ENCODE measurements at regions not wholly inside any gene's neighbourhood (a gene's known extent, or its start where the extent isn't known, plus 50 kb on each side); places are given as distances from the start of the nearest gene placed in this dataset.

- Histone ChIP-seq H3K9me2 (ENCODE audit: insufficient read depth) (no peaks in the 10 kb centered on the region), H3K4me1 (ENCODE audit: insufficient read depth) (no peaks in the 10 kb centered on the region), H3K27me3 (ENCODE audit: insufficient read depth) (no peaks in the 10 kb centered on the region), H3K4me3 (no peak overlapping the region), H4K20me1 (replicated peaks; ENCODE audit: insufficient read depth) (no peaks in the 10 kb centered on the region), H2AFZ (no peak overlapping the region), H3K36me3 (ENCODE audit: insufficient read depth) (no peaks in the 10 kb centered on the region; the same call in 1 of the 2 replicates), H3K4me2 (no peak overlapping the region), H3K27ac (ENCODE audit: low read depth) (no peak overlapping the region), H3K79me2 (replicated peaks; ENCODE audit: insufficient read depth) (no peaks in the 10 kb centered on the region), H3F3A (replicated peaks; ENCODE audit: low read depth) (no peaks in the 10 kb centered on the region)
- DNase-seq (ENCODE audit: low spot score) (no peak), ATAC-seq (no peak)
- Mint-ChIP-seq H3K27me3 (ENCODE audit: insufficient read depth, low read depth, poor library complexity) (peaks cover 2% of the 10 kb centered on the region), H3K4me3 (no peak overlapping the region), H3K36me3 (ENCODE audit: low read depth) (no peaks in the 10 kb centered on the region), H3K27ac (no peak overlapping the region), H3K4me1 (no peaks in the 10 kb centered on the region), H3K9me3 (peaks cover 6% of the 10 kb centered on the region; the same call in 2 of the 3 replicates)
- TF ChIP-seq NANOG (IDR thresholded peaks at IDR 0.05; ENCODE audit: borderline replicate concordance), result no peak
- TF ChIP-seq STAT1 (IDR thresholded peaks at IDR 0.05; ENCODE audit: unreplicated experiment), result no peak
- TF ChIP-seq POLR2AphosphoS5 (IDR thresholded peaks at IDR 0.05; ENCODE audit: low read depth), result no peak
- TF ChIP-seq CTCF (conservative IDR thresholded peaks at IDR 0.05; ENCODE audit: low read depth in 2 of 2), result no peak
- TF ChIP-seq, protein P1, sequence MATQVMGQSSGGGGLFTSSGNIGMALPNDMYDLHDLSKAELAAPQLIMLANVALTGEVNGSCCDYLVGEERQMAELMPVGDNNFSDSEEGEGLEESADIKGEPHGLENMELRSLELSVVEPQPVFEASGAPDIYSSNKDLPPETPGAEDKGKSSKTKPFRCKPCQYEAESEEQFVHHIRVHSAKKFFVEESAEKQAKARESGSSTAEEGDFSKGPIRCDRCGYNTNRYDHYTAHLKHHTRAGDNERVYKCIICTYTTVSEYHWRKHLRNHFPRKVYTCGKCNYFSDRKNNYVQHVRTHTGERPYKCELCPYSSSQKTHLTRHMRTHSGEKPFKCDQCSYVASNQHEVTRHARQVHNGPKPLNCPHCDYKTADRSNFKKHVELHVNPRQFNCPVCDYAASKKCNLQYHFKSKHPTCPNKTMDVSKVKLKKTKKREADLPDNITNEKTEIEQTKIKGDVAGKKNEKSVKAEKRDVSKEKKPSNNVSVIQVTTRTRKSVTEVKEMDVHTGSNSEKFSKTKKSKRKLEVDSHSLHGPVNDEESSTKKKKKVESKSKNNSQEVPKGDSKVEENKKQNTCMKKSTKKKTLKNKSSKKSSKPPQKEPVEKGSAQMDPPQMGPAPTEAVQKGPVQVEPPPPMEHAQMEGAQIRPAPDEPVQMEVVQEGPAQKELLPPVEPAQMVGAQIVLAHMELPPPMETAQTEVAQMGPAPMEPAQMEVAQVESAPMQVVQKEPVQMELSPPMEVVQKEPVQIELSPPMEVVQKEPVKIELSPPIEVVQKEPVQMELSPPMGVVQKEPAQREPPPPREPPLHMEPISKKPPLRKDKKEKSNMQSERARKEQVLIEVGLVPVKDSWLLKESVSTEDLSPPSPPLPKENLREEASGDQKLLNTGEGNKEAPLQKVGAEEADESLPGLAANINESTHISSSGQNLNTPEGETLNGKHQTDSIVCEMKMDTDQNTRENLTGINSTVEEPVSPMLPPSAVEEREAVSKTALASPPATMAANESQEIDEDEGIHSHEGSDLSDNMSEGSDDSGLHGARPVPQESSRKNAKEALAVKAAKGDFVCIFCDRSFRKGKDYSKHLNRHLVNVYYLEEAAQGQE (IDR thresholded peaks at IDR 0.05; ENCODE audit: unreplicated experiment), result no peak
- no peak for TF ChIP-seq JUNB (IDR thresholded peaks at IDR 0.05; ENCODE audit: unreplicated experiment)
- TF ChIP-seq ZNF114 (CRISPR knock-in tag; IDR thresholded peaks at IDR 0.05), result no peak
- TF ChIP-seq EZH2 (IDR thresholded peaks at IDR 0.05; ENCODE audit: low read depth, unreplicated experiment), result no peak
- no peak for TF ChIP-seq CREB1 (CRISPR knock-in tag; IDR thresholded peaks at IDR 0.05; ENCODE audit: low read depth)
- TF ChIP-seq, protein P2, sequence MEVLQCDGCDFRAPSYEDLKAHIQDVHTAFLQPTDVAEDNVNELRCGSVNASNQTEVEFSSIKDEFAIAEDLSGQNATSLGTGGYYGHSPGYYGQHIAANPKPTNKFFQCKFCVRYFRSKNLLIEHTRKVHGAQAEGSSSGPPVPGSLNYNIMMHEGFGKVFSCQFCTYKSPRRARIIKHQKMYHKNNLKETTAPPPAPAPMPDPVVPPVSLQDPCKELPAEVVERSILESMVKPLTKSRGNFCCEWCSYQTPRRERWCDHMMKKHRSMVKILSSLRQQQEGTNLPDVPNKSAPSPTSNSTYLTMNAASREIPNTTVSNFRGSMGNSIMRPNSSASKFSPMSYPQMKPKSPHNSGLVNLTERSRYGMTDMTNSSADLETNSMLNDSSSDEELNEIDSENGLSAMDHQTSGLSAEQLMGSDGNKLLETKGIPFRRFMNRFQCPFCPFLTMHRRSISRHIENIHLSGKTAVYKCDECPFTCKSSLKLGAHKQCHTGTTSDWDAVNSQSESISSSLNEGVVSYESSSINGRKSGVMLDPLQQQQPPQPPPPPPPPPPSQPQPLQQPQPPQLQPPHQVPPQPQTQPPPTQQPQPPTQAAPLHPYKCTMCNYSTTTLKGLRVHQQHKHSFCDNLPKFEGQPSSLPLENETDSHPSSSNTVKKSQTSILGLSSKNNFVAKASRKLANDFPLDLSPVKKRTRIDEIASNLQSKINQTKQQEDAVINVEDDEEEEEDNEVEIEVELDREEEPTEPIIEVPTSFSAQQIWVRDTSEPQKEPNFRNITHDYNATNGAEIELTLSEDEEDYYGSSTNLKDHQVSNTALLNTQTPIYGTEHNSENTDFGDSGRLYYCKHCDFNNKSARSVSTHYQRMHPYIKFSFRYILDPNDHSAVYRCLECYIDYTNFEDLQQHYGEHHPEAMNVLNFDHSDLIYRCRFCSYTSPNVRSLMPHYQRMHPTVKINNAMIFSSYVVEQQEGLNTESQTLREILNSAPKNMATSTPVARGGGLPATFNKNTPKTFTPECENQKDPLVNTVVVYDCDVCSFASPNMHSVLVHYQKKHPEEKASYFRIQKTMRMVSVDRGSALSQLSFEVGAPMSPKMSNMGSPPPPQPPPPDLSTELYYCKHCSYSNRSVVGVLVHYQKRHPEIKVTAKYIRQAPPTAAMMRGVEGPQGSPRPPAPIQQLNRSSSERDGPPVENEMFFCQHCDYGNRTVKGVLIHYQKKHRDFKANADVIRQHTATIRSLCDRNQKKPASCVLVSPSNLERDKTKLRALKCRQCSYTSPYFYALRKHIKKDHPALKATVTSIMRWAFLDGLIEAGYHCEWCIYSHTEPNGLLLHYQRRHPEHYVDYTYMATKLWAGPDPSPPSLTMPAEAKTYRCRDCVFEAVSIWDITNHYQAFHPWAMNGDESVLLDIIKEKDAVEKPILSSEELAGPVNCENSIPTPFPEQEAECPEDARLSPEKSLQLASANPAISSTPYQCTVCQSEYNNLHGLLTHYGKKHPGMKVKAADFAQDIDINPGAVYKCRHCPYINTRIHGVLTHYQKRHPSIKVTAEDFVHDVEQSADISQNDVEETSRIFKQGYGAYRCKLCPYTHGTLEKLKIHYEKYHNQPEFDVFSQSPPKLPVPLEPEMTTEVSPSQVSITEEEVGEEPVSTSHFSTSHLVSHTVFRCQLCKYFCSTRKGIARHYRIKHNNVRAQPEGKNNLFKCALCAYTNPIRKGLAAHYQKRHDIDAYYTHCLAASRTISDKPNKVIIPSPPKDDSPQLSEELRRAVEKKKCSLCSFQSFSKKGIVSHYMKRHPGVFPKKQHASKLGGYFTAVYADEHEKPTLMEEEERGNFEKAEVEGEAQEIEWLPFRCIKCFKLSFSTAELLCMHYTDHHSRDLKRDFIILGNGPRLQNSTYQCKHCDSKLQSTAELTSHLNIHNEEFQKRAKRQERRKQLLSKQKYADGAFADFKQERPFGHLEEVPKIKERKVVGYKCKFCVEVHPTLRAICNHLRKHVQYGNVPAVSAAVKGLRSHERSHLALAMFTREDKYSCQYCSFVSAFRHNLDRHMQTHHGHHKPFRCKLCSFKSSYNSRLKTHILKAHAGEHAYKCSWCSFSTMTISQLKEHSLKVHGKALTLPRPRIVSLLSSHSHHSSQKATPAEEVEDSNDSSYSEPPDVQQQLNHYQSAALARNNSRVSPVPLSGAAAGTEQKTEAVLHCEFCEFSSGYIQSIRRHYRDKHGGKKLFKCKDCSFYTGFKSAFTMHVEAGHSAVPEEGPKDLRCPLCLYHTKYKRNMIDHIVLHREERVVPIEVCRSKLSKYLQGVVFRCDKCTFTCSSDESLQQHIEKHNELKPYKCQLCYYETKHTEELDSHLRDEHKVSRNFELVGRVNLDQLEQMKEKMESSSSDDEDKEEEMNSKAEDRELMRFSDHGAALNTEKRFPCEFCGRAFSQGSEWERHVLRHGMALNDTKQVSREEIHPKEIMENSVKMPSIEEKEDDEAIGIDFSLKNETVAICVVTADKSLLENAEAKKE (CRISPR knock-in tag; IDR thresholded peaks at IDR 0.05), result no peak
- no peak for TF ChIP-seq EZH2phosphoT487 (IDR thresholded peaks at IDR 0.05; ENCODE audit: unreplicated experiment)
These were observed 58.9 kb upstream of the SHH start for GRCh38 chr7:155871211-155871610.

Measured in GM23338 (cell line).